ENCODE measurements at regions not wholly inside any gene's neighbourhood (a gene's known extent, or its start where the extent isn't known, plus 50 kb on each side); places are given as distances from the start of the nearest gene placed in this dataset.

GRCh38 chr11:42344204-42344792 is 884.8 kb upstream of the LRRC4C start:
- Histone ChIP-seq H3K4me1 (ENCODE audit: control insufficient read depth, low read length) (no peaks in the 10 kb centered on the region), H3K27me3 (ENCODE audit: control insufficient read depth, low read length) (no peaks in the 10 kb centered on the region), H3K9me2 (replicated peaks; ENCODE audit: control insufficient read depth, low read length) (no peaks in the 10 kb centered on the region), H3K4me2 (ENCODE audit: low read length) (no peak overlapping the region), H3K4me3 (ENCODE audit: low read length) (no peak overlapping the region), H3K79me2 (ENCODE audit: control insufficient read depth, low read length) (no peaks in the 10 kb centered on the region), H3F3A (ENCODE audit: control insufficient read depth, insufficient read depth) (no peaks in the 10 kb centered on the region), H3K27ac (ENCODE audit: low read depth, low read length) (no peak overlapping the region), H3K9me3 (ENCODE audit: control insufficient read depth, insufficient read depth, low read length) (no peaks in the 10 kb centered on the region; the same call in 1 of the 2 replicates), H4K20me1 (ENCODE audit: control insufficient read depth, insufficient read depth, low read depth, low read length) (no peaks in the 10 kb centered on the region), H3K36me3 (ENCODE audit: control insufficient read depth, low read length) (no peaks in the 10 kb centered on the region)
- no peak for TF ChIP-seq EZH2phosphoT487 (IDR thresholded peaks at IDR 0.05; ENCODE audit: borderline replicate concordance, low read length)
- no peak for TF ChIP-seq CTCF (IDR thresholded peaks at IDR 0.05; ENCODE audit: low read depth, low read length, poor library complexity, severe bottlenecking)

- no peaks in the 10 kb centered on the region; the same call in 1 of the 2 replicates for H3K9me3 ChIP-seq (ENCODE audit: control insufficient read depth, insufficient read depth, low read length)
Observed at GRCh38 chr11:42345933-42346332, 886.5 kb upstream of the LRRC4C start.

GRCh38 chr11:42363701-42364100 is 904.2 kb upstream of the LRRC4C start:
- Histone ChIP-seq H3F3A (ENCODE audit: control insufficient read depth, insufficient read depth) (no peaks in the 10 kb centered on the region), H4K20me1 (ENCODE audit: control insufficient read depth, insufficient read depth, low read depth, low read length) (no peaks in the 10 kb centered on the region), H3K36me3 (ENCODE audit: control insufficient read depth, low read length) (no peaks in the 10 kb centered on the region), H3K4me2 (ENCODE audit: low read length) (no peak overlapping the region), H3K27ac (ENCODE audit: low read depth, low read length) (no peak overlapping the region), H3K27me3 (ENCODE audit: control insufficient read depth, low read length) (no peaks in the 10 kb centered on the region), H3K4me3 (ENCODE audit: low read length) (no peak overlapping the region), H3K79me2 (ENCODE audit: control insufficient read depth, low read length) (no peaks in the 10 kb centered on the region), H3K4me1 (ENCODE audit: control insufficient read depth, low read length) (no peaks in the 10 kb centered on the region), H3K9me2 (replicated peaks; ENCODE audit: control insufficient read depth, low read length) (no peaks in the 10 kb centered on the region), H3K9me3 (ENCODE audit: control insufficient read depth, insufficient read depth, low read length) (no peaks in the 10 kb centered on the region)
- TF ChIP-seq EZH2phosphoT487 (IDR thresholded peaks at IDR 0.05; ENCODE audit: borderline replicate concordance, low read length) = no peak
- no peak for TF ChIP-seq CTCF (IDR thresholded peaks at IDR 0.05; ENCODE audit: low read depth, low read length, poor library complexity, severe bottlenecking)

More at GRCh38 chr11:42345933-42346332, 886.5 kb upstream of the LRRC4C start:
- H3K4me3 ChIP-seq (ENCODE audit: low read length) = no peak overlapping the region
- no peak overlapping the region for H3K4me2 ChIP-seq (ENCODE audit: low read length)
- no peak overlapping the region for H3K27ac ChIP-seq (ENCODE audit: low read depth, low read length)
- no peaks in the 10 kb centered on the region for H3K27me3 ChIP-seq (ENCODE audit: control insufficient read depth, low read length)
- no peaks in the 10 kb centered on the region for H3K79me2 ChIP-seq (ENCODE audit: control insufficient read depth, low read length)
- TF ChIP-seq EZH2phosphoT487 (IDR thresholded peaks at IDR 0.05; ENCODE audit: borderline replicate concordance, low read length) (no peak), CTCF (IDR thresholded peaks at IDR 0.05; ENCODE audit: low read depth, low read length, poor library complexity, severe bottlenecking) (no peak)
- H3K4me1 ChIP-seq (ENCODE audit: control insufficient read depth, low read length) = no peaks in the 10 kb centered on the region
- no peaks in the 10 kb centered on the region for H4K20me1 ChIP-seq (ENCODE audit: control insufficient read depth, insufficient read depth, low read depth, low read length)
- no peaks in the 10 kb centered on the region for H3K36me3 ChIP-seq (ENCODE audit: control insufficient read depth, low read length)
- no peaks in the 10 kb centered on the region for H3F3A ChIP-seq (ENCODE audit: control insufficient read depth, insufficient read depth)
- H3K9me2 ChIP-seq (replicated peaks; ENCODE audit: control insufficient read depth, low read length) = no peaks in the 10 kb centered on the region

Data from DOHH2 (cell line).